Embryonic facial prominence (tissue), 1 donor: ENCODE measurements at regions not wholly inside any gene's neighbourhood (a gene's known extent, or its start where the extent isn't known, plus 50 kb on each side); places are given as distances from the start of the nearest gene placed in this dataset.
A peak's percentile ranks its signal among the peaks of the same experiment; 100 is the strongest.

Experiments used
- DNase-seq: peaks from one replicate; pipeline ENCODE4 v3.0.0-alpha.2; 2016; ENCODE audit errors: extremely low spot score

GRCh38 chr1:218582646-218583045 lies 237.5 kb downstream of the TGFB2 start:
- DNase-seq = no peak

GRCh38 chr1:218584418-218585155 lies 239.5 kb downstream of the TGFB2 start:
- no peak for DNase-seq

- peak; percentile 48 for DNase-seq
Measured at GRCh38 chr1:218585511-218586184, 240.5 kb downstream of the TGFB2 start.

GRCh38 chr1:218587900-218588299 lies 242.8 kb downstream of the TGFB2 start:
- DNase-seq = no peak

- no peak for DNase-seq
Measured at GRCh38 chr1:218588540-218589172, 243.5 kb downstream of the TGFB2 start.

- no peak for DNase-seq
Measured at GRCh38 chr1:218589487-218589886, 244.4 kb downstream of the TGFB2 start.

GRCh38 chr1:218591966-218592365 lies 246.8 kb downstream of the TGFB2 start:
- DNase-seq = no peak

GRCh38 chr1:218592688-218593087 lies 247.6 kb downstream of the TGFB2 start:
- DNase-seq = no peak

- no peak for DNase-seq
Measured at GRCh38 chr1:218600968-218601367, 255.8 kb downstream of the TGFB2 start.

- DNase-seq = no peak
Measured at GRCh38 chr1:218604217-218604616, 259.1 kb downstream of the TGFB2 start.

GRCh38 chr1:218611916-218612585 lies 266.9 kb downstream of the TGFB2 start:
- no peak for DNase-seq

GRCh38 chr1:218613105-218613504 lies 268.0 kb downstream of the TGFB2 start:
- no peak for DNase-seq

- no peak for DNase-seq
Measured at GRCh38 chr1:218614031-218614430, 268.9 kb downstream of the TGFB2 start.

GRCh38 chr1:218616681-218617080 lies 271.5 kb downstream of the TGFB2 start:
- DNase-seq = no peak

GRCh38 chr1:218617986-218618385 lies 272.9 kb downstream of the TGFB2 start:
- no peak for DNase-seq

- no peak for DNase-seq
Measured at GRCh38 chr1:218620956-218621355, 275.8 kb downstream of the TGFB2 start.

GRCh38 chr1:218624052-218624451 lies 278.9 kb downstream of the TGFB2 start:
- no peak for DNase-seq

- DNase-seq = no peak
Measured at GRCh38 chr1:218625393-218625792, 280.3 kb downstream of the TGFB2 start.

- DNase-seq = no peak
Measured at GRCh38 chr1:218633238-218633988, 288.3 kb downstream of the TGFB2 start.

GRCh38 chr1:218634212-218634611 lies 289.1 kb downstream of the TGFB2 start:
- no peak for DNase-seq

- no peak for DNase-seq
Measured at GRCh38 chr1:218636548-218636947, 291.4 kb downstream of the TGFB2 start.

GRCh38 chr1:218640173-218640572 lies 295.0 kb downstream of the TGFB2 start:
- DNase-seq = no peak
